ENCODE measurements at regions not wholly inside any gene's neighbourhood (a gene's known extent, or its start where the extent isn't known, plus 50 kb on each side); places are given as distances from the start of the nearest gene placed in this dataset.
"Not testable (repeated sequence)": the region's sequence is repeated elsewhere in the genome, so short reads cannot be mapped to it uniquely, and the experiment has no call there.

DNA sequence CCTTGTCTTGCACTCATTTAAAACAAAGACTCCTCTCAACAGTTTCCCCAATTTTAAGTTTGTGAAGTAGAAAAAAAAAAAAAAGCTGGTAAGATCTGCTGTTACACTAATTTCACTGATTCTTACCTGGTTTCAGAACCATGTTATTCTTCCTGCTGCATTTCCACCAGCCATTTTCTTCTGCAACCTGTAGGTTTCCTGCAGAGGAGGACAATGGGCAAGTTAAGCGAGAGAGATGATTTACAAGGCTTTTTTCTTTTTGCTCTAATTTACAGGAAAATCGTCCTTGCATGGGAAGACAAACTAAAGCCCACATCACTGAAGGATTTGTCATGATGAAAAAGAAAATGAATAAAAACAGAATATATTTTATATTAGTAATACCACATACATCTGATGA lies 86.0 kb upstream of the SMARCA2 start:
- H3K27ac ChIP-seq (ENCODE audit: control insufficient read depth, insufficient read depth, low read length), result no peak overlapping the region
- no peaks in the 10 kb centered on the region for H3K9me1 ChIP-seq (ENCODE audit: control insufficient read depth, extremely low read depth, insufficient read depth, low read length)
- no peak overlapping the region for H3K9ac ChIP-seq (ENCODE audit: control insufficient read depth, extremely low read depth, insufficient read depth, low read length)
- no peaks in the 10 kb centered on the region for H3K36me3 ChIP-seq (ENCODE audit: control insufficient read depth in 2 of 2, extremely low read depth in 1 of 2, insufficient read depth in 2 of 2, low read length in 2 of 2)
- H3K4me2 ChIP-seq (ENCODE audit: control insufficient read depth, extremely low read depth, insufficient read depth, low read depth, low read length), result no peak overlapping the region
- no peak for DNase-seq (ENCODE audit: low read depth, low spot score)
- H3K4me3 ChIP-seq (ENCODE audit: control insufficient read depth in 2 of 3, extremely low read depth in 1 of 3, insufficient read depth in 2 of 3, low read depth in 1 of 3, low read length in 3 of 3), result no peak overlapping the region
- H3K9me3 ChIP-seq (ENCODE audit: control insufficient read depth, low read depth, low read length), result no peaks in the 10 kb centered on the region
- TF ChIP-seq EZH2 (IDR thresholded peaks at IDR 0.05; ENCODE audit: low read length), result no peak
- TF ChIP-seq, protein P1, sequence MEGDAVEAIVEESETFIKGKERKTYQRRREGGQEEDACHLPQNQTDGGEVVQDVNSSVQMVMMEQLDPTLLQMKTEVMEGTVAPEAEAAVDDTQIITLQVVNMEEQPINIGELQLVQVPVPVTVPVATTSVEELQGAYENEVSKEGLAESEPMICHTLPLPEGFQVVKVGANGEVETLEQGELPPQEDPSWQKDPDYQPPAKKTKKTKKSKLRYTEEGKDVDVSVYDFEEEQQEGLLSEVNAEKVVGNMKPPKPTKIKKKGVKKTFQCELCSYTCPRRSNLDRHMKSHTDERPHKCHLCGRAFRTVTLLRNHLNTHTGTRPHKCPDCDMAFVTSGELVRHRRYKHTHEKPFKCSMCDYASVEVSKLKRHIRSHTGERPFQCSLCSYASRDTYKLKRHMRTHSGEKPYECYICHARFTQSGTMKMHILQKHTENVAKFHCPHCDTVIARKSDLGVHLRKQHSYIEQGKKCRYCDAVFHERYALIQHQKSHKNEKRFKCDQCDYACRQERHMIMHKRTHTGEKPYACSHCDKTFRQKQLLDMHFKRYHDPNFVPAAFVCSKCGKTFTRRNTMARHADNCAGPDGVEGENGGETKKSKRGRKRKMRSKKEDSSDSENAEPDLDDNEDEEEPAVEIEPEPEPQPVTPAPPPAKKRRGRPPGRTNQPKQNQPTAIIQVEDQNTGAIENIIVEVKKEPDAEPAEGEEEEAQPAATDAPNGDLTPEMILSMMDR (optimal IDR thresholded peaks at IDR 0.05 in 1 of 3, IDR thresholded peaks at IDR 0.05 in 1 of 3, conservative IDR thresholded peaks at IDR 0.05 in 1 of 3; ENCODE audit: extremely low read depth in 1 of 3, insufficient read depth in 2 of 3, low read length in 3 of 3), result no peak
- no peak for FAIRE-seq
- dilution Hi-C loops (cut with MboI; ENCODE audit: extremely low pct_ligation_motif_present, low sequenced_read_pairs), result no loop called here
- no peaks in the 10 kb centered on the region for H3K79me2 ChIP-seq (ENCODE audit: control insufficient read depth, insufficient read depth, low read length)
- H3K4me1 ChIP-seq (ENCODE audit: control insufficient read depth, extremely low read depth, insufficient read depth, low read length), result no peaks in the 10 kb centered on the region
- H3K27me3 ChIP-seq (ENCODE audit: control insufficient read depth, extremely low read depth, insufficient read depth, low read length), result no peaks in the 10 kb centered on the region
- no peak overlapping the region for H2AFZ ChIP-seq (ENCODE audit: control insufficient read depth, low read length)
- H4K20me1 ChIP-seq (ENCODE audit: control insufficient read depth, extremely low read depth, insufficient read depth, low read length), result no peaks in the 10 kb centered on the region

DNA sequence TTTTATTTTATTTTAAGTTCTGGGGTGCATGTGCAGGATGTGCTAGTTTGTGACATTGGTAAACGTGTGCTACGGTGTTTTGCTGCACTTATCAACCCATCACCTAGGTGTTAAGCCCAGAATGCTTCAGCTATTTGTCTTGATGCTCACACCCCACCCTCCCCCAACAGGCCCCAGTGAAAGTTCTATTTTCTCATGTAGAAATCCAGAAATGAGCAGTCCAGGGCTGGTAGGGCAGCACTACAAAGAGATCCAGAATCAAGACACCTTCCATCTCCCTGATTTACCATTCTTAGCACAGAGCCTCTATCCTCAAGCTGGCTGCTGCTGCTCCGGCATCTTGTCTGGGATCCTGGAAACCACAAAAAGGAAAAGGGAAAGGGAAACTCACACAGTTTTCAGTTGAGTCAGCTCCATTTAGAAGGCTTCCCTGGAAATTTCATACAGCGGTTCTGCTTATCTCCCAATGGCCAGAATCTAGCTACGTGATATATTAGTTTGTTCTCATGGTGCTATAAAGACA lies 85.4 kb upstream of the SMARCA2 start:
- no peak for DNase-seq (ENCODE audit: low read depth, low spot score)
- no peaks in the 10 kb centered on the region for H4K20me1 ChIP-seq (ENCODE audit: control insufficient read depth, extremely low read depth, insufficient read depth, low read length)
- no peak overlapping the region for H3K4me2 ChIP-seq (ENCODE audit: control insufficient read depth, extremely low read depth, insufficient read depth, low read depth, low read length)
- FAIRE-seq, result no peak
- H3K9me1 ChIP-seq (ENCODE audit: control insufficient read depth, extremely low read depth, insufficient read depth, low read length), result no peaks in the 10 kb centered on the region
- no peaks in the 10 kb centered on the region for H3K27me3 ChIP-seq (ENCODE audit: control insufficient read depth, extremely low read depth, insufficient read depth, low read length)
- H3K27ac ChIP-seq (ENCODE audit: control insufficient read depth, insufficient read depth, low read length), result no peak overlapping the region
- no peaks in the 10 kb centered on the region for H3K9me3 ChIP-seq (ENCODE audit: control insufficient read depth, low read depth, low read length)
- H3K79me2 ChIP-seq (ENCODE audit: control insufficient read depth, insufficient read depth, low read length), result no peaks in the 10 kb centered on the region
- no peaks in the 10 kb centered on the region for H3K36me3 ChIP-seq (ENCODE audit: control insufficient read depth in 2 of 2, extremely low read depth in 1 of 2, insufficient read depth in 2 of 2, low read length in 2 of 2)
- TF ChIP-seq, protein P1 (optimal IDR thresholded peaks at IDR 0.05 in 1 of 3, IDR thresholded peaks at IDR 0.05 in 1 of 3, conservative IDR thresholded peaks at IDR 0.05 in 1 of 3; ENCODE audit: extremely low read depth in 1 of 3, insufficient read depth in 2 of 3, low read length in 3 of 3), result no peak
- no peak overlapping the region for H3K4me3 ChIP-seq (ENCODE audit: control insufficient read depth in 2 of 3, extremely low read depth in 1 of 3, insufficient read depth in 2 of 3, low read depth in 1 of 3, low read length in 3 of 3)
- H3K4me1 ChIP-seq (ENCODE audit: control insufficient read depth, extremely low read depth, insufficient read depth, low read length), result no peaks in the 10 kb centered on the region
- H2AFZ ChIP-seq (ENCODE audit: control insufficient read depth, low read length), result no peak overlapping the region
- H3K9ac ChIP-seq (ENCODE audit: control insufficient read depth, extremely low read depth, insufficient read depth, low read length), result no peak overlapping the region
- dilution Hi-C loops (cut with MboI; ENCODE audit: extremely low pct_ligation_motif_present, low sequenced_read_pairs), result no loop called here

DNA sequence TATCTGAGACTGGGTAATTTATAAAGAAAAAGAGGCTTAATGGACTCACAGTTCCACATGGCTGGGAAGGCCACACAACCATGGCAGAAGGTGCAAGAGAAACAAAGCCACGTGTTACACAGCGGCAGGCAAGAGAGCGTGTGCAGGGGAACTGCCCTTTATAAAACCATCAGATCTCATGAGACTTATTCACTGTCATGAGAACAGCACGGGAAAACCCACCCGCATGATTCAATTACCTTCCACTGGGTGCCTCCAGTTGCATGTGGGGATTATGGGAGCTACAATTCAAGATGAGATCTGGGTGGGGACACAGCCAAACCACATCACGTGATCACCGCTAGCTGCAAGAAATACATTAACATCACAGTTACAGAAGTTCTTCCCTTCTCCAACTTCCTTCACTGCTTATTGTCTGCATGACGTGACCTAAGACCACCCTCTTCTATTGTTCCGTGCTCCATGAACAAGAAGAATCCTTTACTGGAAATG lies 84.9 kb upstream of the SMARCA2 start:
- H3K4me1 ChIP-seq (ENCODE audit: control insufficient read depth, extremely low read depth, insufficient read depth, low read length); H3K4me2 ChIP-seq (ENCODE audit: control insufficient read depth, extremely low read depth, insufficient read depth, low read depth, low read length); H3K9ac ChIP-seq (ENCODE audit: control insufficient read depth, extremely low read depth, insufficient read depth, low read length); H2AFZ ChIP-seq (ENCODE audit: control insufficient read depth, low read length); H3K27ac ChIP-seq (ENCODE audit: control insufficient read depth, insufficient read depth, low read length); FAIRE-seq; H3K79me2 ChIP-seq (ENCODE audit: control insufficient read depth, insufficient read depth, low read length); dilution Hi-C loops (cut with MboI; ENCODE audit: extremely low pct_ligation_motif_present, low sequenced_read_pairs); H4K20me1 ChIP-seq (ENCODE audit: control insufficient read depth, extremely low read depth, insufficient read depth, low read length); H3K4me3 ChIP-seq (ENCODE audit: control insufficient read depth in 2 of 3, extremely low read depth in 1 of 3, insufficient read depth in 2 of 3, low read depth in 1 of 3, low read length in 3 of 3); H3K9me1 ChIP-seq (ENCODE audit: control insufficient read depth, extremely low read depth, insufficient read depth, low read length); DNase-seq (ENCODE audit: low read depth, low spot score); H3K27me3 ChIP-seq (ENCODE audit: control insufficient read depth, extremely low read depth, insufficient read depth, low read length); H3K36me3 ChIP-seq (ENCODE audit: control insufficient read depth in 2 of 2, extremely low read depth in 1 of 2, insufficient read depth in 2 of 2, low read length in 2 of 2); H3K9me3 ChIP-seq (ENCODE audit: control insufficient read depth, low read depth, low read length): not testable (repeated sequence)
